ENCODE measurements at regions not wholly inside any gene's neighbourhood (a gene's known extent, or its start where the extent isn't known, plus 50 kb on each side); places are given as distances from the start of the nearest gene placed in this dataset.

GRCh38 chr5:99646011-99646647 lies 717.3 kb upstream of the CHD1 start:
- H3K4me3 ChIP-seq (replicated peaks in 1 of 3; ENCODE audit: low read depth in 2 of 3, low read length in 3 of 3) = no peak overlapping the region
- no peak overlapping the region for H3K4me3 Mint-ChIP-seq
- H3K27me3 Mint-ChIP-seq (ENCODE audit: low read depth in 3 of 3) = peaks cover 1 to 3% (median 2%) of the 10 kb centered on the region in 3 donors
- no peak for TF ChIP-seq CTCF (IDR thresholded peaks at IDR 0.05)
- H3K36me3 ChIP-seq (replicated peaks in 1 of 2; ENCODE audit: control insufficient read depth in 1 of 2, insufficient read depth in 2 of 2, low read length in 2 of 2) = no peaks in the 10 kb centered on the region
- no peaks in the 10 kb centered on the region for H3K36me3 Mint-ChIP-seq
- no peaks in the 10 kb centered on the region for H3K79me2 ChIP-seq (ENCODE audit: insufficient read depth, low read length)
- peaks cover 0 to 6% (median 2%) of the 10 kb centered on the region in 7 donors for H3K9me3 Mint-ChIP-seq
- no peaks in the 10 kb centered on the region for H3K4me1 ChIP-seq (ENCODE audit: control insufficient read depth in 1 of 2, insufficient read depth in 2 of 2, low read length in 2 of 2)
- no peak overlapping the region for H3K27ac Mint-ChIP-seq
- intact Hi-C loops (cut with micrococcal nuclease) = no loop called here
- no peak for DNase-seq
- no peaks in the 10 kb centered on the region for H3K27me3 ChIP-seq (ENCODE audit: control insufficient read depth in 2 of 2, insufficient read depth in 2 of 2, low read length in 2 of 2)
- H3K4me1 Mint-ChIP-seq = no peaks in the 10 kb centered on the region
- H3K4me2 ChIP-seq (replicated peaks; ENCODE audit: extremely low read depth, low read length, poor library complexity, severe bottlenecking) = no peak overlapping the region
- no peaks in the 10 kb centered on the region for H3K9me3 ChIP-seq (replicated peaks in 1 of 2; ENCODE audit: control insufficient read depth in 1 of 2, insufficient read depth in 1 of 2, low read length in 2 of 2)
- H4K20me1 ChIP-seq (ENCODE audit: insufficient read depth, low read length) = no peaks in the 10 kb centered on the region
- H3K27ac ChIP-seq (ENCODE audit: low read depth in 1 of 2, low read length in 2 of 2) = no peak overlapping the region
- H3K9ac ChIP-seq (ENCODE audit: insufficient read depth, low read length, poor library complexity, severe bottlenecking) = no peak overlapping the region
- WGBS (ENCODE audit: insufficient coverage) = no CpG with 5 or more reads among the region's 5 CpGs
- no peak overlapping the region for H2AFZ ChIP-seq (ENCODE audit: insufficient read depth, low read depth, low read length, poor library complexity, severe bottlenecking)

DNA sequence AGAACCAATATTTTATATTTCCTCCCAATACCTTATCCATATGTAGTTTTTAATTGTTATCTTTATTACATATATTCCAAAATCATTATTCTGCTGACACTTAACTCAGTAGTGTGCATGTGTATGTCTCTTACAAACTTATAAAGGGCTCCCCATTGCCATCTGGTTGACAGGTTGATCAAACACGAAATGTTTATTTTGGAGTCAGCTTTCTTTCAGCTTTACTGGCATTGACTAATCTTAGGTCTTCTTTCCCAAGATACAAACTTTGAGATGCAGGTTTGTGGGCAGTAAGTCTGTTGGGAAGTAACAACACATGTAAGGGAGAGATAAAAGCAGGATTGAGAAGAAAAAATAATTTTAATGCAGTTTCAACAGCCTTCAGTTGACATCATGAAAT lies 716.0 kb upstream of the CHD1 start:
- Mint-ChIP-seq H3K4me1 (no peaks in the 10 kb centered on the region), H3K36me3 (no peaks in the 10 kb centered on the region), H3K9me3 (peaks cover 0 to 6% (median 2%) of the 10 kb centered on the region in 7 donors), H3K4me3 (no peak overlapping the region), H3K27ac (no peak overlapping the region), H3K27me3 (ENCODE audit: low read depth in 3 of 3) (peaks cover 1 to 3% (median 2%) of the 10 kb centered on the region in 3 donors)
- Histone ChIP-seq H3K27ac (ENCODE audit: low read depth in 1 of 2, low read length in 2 of 2) (no peak overlapping the region), H3K4me1 (ENCODE audit: control insufficient read depth in 1 of 2, insufficient read depth in 2 of 2, low read length in 2 of 2) (no peaks in the 10 kb centered on the region), H4K20me1 (ENCODE audit: insufficient read depth, low read length) (no peaks in the 10 kb centered on the region), H3K4me2 (replicated peaks; ENCODE audit: extremely low read depth, low read length, poor library complexity, severe bottlenecking) (no peak overlapping the region), H3K9me3 (replicated peaks in 1 of 2; ENCODE audit: control insufficient read depth in 1 of 2, insufficient read depth in 1 of 2, low read length in 2 of 2) (no peaks in the 10 kb centered on the region), H3K9ac (ENCODE audit: insufficient read depth, low read length, poor library complexity, severe bottlenecking) (no peak overlapping the region), H3K4me3 (replicated peaks in 1 of 3; ENCODE audit: low read depth in 2 of 3, low read length in 3 of 3) (no peak overlapping the region), H3K27me3 (ENCODE audit: control insufficient read depth in 2 of 2, insufficient read depth in 2 of 2, low read length in 2 of 2) (no peaks in the 10 kb centered on the region), H2AFZ (ENCODE audit: insufficient read depth, low read depth, low read length, poor library complexity, severe bottlenecking) (no peak overlapping the region), H3K36me3 (replicated peaks in 1 of 2; ENCODE audit: control insufficient read depth in 1 of 2, insufficient read depth in 2 of 2, low read length in 2 of 2) (no peaks in the 10 kb centered on the region), H3K79me2 (ENCODE audit: insufficient read depth, low read length) (no peaks in the 10 kb centered on the region)
- no peak for DNase-seq
- no CpG with 5 or more reads among the region's 1 CpG for WGBS (ENCODE audit: insufficient coverage)
- TF ChIP-seq CTCF (IDR thresholded peaks at IDR 0.05) = no peak
- intact Hi-C loops (cut with micrococcal nuclease) = no loop called here
